ENCODE measurements at regions not wholly inside any gene's neighbourhood (a gene's known extent, or its start where the extent isn't known, plus 50 kb on each side); places are given as distances from the start of the nearest gene placed in this dataset.

GRCh38 chr2:220646424-220646823 is 925.7 kb downstream of the EPHA4 start:
- TF ChIP-seq CTCF (IDR thresholded peaks at IDR 0.05) (no peak), POLR2A (IDR thresholded peaks at IDR 0.05) (no peak)

All from body of pancreas (tissue), 4 donors.